ENCODE measurements at regions not wholly inside any gene's neighbourhood (a gene's known extent, or its start where the extent isn't known, plus 50 kb on each side); places are given as distances from the start of the nearest gene placed in this dataset.

- DNase-seq (ENCODE audit: low spot score), result no peak
Observed at GRCh38 chr13:74669149-74669548, 534.9 kb upstream of the KLF12 start.

- no peak for DNase-seq (ENCODE audit: low spot score)
Observed at GRCh38 chr13:74667656-74668203, 533.5 kb upstream of the KLF12 start.

GRCh38 chr13:74662905-74663304, 528.7 kb upstream of the KLF12 start:
- DNase-seq (ENCODE audit: low spot score), result no peak

GRCh38 chr13:74661851-74662250, 527.6 kb upstream of the KLF12 start:
- DNase-seq (ENCODE audit: low spot score), result no peak

- DNase-seq (ENCODE audit: low spot score), result no peak
Observed at GRCh38 chr13:74657765-74658164, 523.6 kb upstream of the KLF12 start.

GRCh38 chr13:74651121-74651520, 516.9 kb upstream of the KLF12 start:
- DNase-seq (ENCODE audit: low spot score), result no peak

- DNase-seq (ENCODE audit: low spot score), result no peak
Observed at GRCh38 chr13:74647991-74648390, 513.8 kb upstream of the KLF12 start.

- no peak for DNase-seq (ENCODE audit: low spot score)
Observed at GRCh38 chr13:74647211-74647610, 513.0 kb upstream of the KLF12 start.

- no peak for DNase-seq (ENCODE audit: low spot score)
Observed at GRCh38 chr13:74646091-74646490, 511.9 kb upstream of the KLF12 start.

- DNase-seq (ENCODE audit: low spot score), result no peak
Observed at GRCh38 chr13:74645586-74645985, 511.4 kb upstream of the KLF12 start.

GRCh38 chr13:74644229-74644628, 510.0 kb upstream of the KLF12 start:
- no peak for DNase-seq (ENCODE audit: low spot score)

GRCh38 chr13:74641586-74641985, 507.4 kb upstream of the KLF12 start:
- peak; percentile 41 for DNase-seq (ENCODE audit: low spot score)

GRCh38 chr13:74633734-74634133, 499.5 kb upstream of the KLF12 start:
- no peak for DNase-seq (ENCODE audit: low spot score)

GRCh38 chr13:74629985-74630384, 495.8 kb upstream of the KLF12 start:
- no peak for DNase-seq (ENCODE audit: low spot score)

- no peak for DNase-seq (ENCODE audit: low spot score)
Observed at GRCh38 chr13:74625541-74625940, 491.3 kb upstream of the KLF12 start.

- no peak for DNase-seq (ENCODE audit: low spot score)
Observed at GRCh38 chr13:74623761-74624160, 489.6 kb upstream of the KLF12 start.

- no peak for DNase-seq (ENCODE audit: low spot score)
Observed at GRCh38 chr13:74622284-74622683, 488.1 kb upstream of the KLF12 start.

GRCh38 chr13:74620711-74621110, 486.5 kb upstream of the KLF12 start:
- DNase-seq (ENCODE audit: low spot score), result no peak

GRCh38 chr13:74620308-74620707, 486.1 kb upstream of the KLF12 start:
- DNase-seq (ENCODE audit: low spot score), result no peak

- DNase-seq (ENCODE audit: low spot score), result no peak
Observed at GRCh38 chr13:74597526-74597925, 463.3 kb upstream of the KLF12 start.

- no peak for DNase-seq (ENCODE audit: low spot score)
Observed at GRCh38 chr13:74596691-74597090, 462.5 kb upstream of the KLF12 start.

GRCh38 chr13:74593688-74594087, 459.5 kb upstream of the KLF12 start:
- no peak for DNase-seq (ENCODE audit: low spot score)

- no peak for DNase-seq (ENCODE audit: low spot score)
Observed at GRCh38 chr13:74586847-74587246, 452.6 kb upstream of the KLF12 start.

- no peak for DNase-seq (ENCODE audit: low spot score)
Observed at GRCh38 chr13:74576420-74576819, 442.2 kb upstream of the KLF12 start.

- no peak for DNase-seq (ENCODE audit: low spot score)
Observed at GRCh38 chr13:74575729-74576125, 441.5 kb upstream of the KLF12 start.
